HG03354 (cell line): ENCODE measurements at regions not wholly inside any gene's neighbourhood (a gene's known extent, or its start where the extent isn't known, plus 50 kb on each side); places are given as distances from the start of the nearest gene placed in this dataset.

Experiments used
- ATAC-seq: cut with Tn5 transposase; IDR thresholded peaks from one replicate; pipeline ENCODE4 v1.9.1; 2021; ENCODE audit warnings: mild to moderate bottlenecking; ENCODE audit not compliant: unreplicated experiment, poor library complexity, severe bottlenecking

GRCh38 chr2:160666154-160667060 lies 172.8 kb upstream of the RBMS1 start:
- peak; percentile 82 for ATAC-seq

GRCh38 chr2:160667811-160668210 lies 174.2 kb upstream of the RBMS1 start:
- no peak for ATAC-seq

- ATAC-seq, result no peak
Observed at GRCh38 chr2:160670618-160671017, 177.0 kb upstream of the RBMS1 start.

- no peak for ATAC-seq
Observed at GRCh38 chr2:160672211-160672610, 178.6 kb upstream of the RBMS1 start.

- no peak for ATAC-seq
Observed at GRCh38 chr2:160674146-160674750, 180.6 kb upstream of the RBMS1 start.

- no peak for ATAC-seq
Observed at GRCh38 chr2:160679686-160680085, 186.1 kb upstream of the RBMS1 start.

- no peak for ATAC-seq
Observed at GRCh38 chr2:160680294-160680693, 186.7 kb upstream of the RBMS1 start.

- ATAC-seq, result no peak
Observed at GRCh38 chr2:160680974-160681373, 187.4 kb upstream of the RBMS1 start.

GRCh38 chr2:160683206-160683605 lies 189.6 kb upstream of the RBMS1 start:
- ATAC-seq, result no peak

- ATAC-seq, result no peak
Observed at GRCh38 chr2:160687629-160688028, 194.0 kb upstream of the RBMS1 start.

GRCh38 chr2:160689441-160689840 lies 195.8 kb upstream of the RBMS1 start:
- no peak for ATAC-seq

- ATAC-seq, result no peak
Observed at GRCh38 chr2:160694221-160694620, 200.6 kb upstream of the RBMS1 start.

GRCh38 chr2:160694631-160695030 lies 201.0 kb upstream of the RBMS1 start:
- ATAC-seq, result no peak

- ATAC-seq, result no peak
Observed at GRCh38 chr2:160695402-160696086, 201.9 kb upstream of the RBMS1 start.

- ATAC-seq, result no peak
Observed at GRCh38 chr2:160696087-160696452, 202.5 kb upstream of the RBMS1 start.

GRCh38 chr2:160697817-160698216 lies 204.2 kb upstream of the RBMS1 start:
- ATAC-seq, result no peak

GRCh38 chr2:160700021-160700814 lies 206.6 kb upstream of the RBMS1 start:
- ATAC-seq, result no peak

- ATAC-seq, result no peak
Observed at GRCh38 chr2:160701822-160702221, 208.2 kb upstream of the RBMS1 start.

- ATAC-seq, result no peak
Observed at GRCh38 chr2:160702754-160703153, 209.1 kb upstream of the RBMS1 start.
